GM23248 (cell line): ENCODE measurements at regions not wholly inside any gene's neighbourhood (a gene's known extent, or its start where the extent isn't known, plus 50 kb on each side); places are given as distances from the start of the nearest gene placed in this dataset.

Experiments used
- EZH2 ChIP-seq: fragments of 200-600 bp; sonication (generic); IDR thresholded peaks from 2 replicates; pipeline ENCODE4 v1.6.1; 2018; ENCODE audit warnings: antibody characterized with exemption, mild to moderate bottlenecking; ENCODE audit not compliant: insufficient read depth, poor library complexity, severe bottlenecking
- EZH2phosphoT487 ChIP-seq: fragments of 200-600 bp; sonication (generic); IDR thresholded peaks from 2 replicates; pipeline ENCODE4 v1.6.1; 2018; ENCODE audit warnings: antibody characterized with exemption, moderate library complexity, mild to moderate bottlenecking, low read depth; ENCODE audit not compliant: insufficient read depth

- TF ChIP-seq EZH2 (no peak), EZH2phosphoT487 (no peak)
Measured at GRCh38 chr2:191545361-191545760, 132.6 kb upstream of the NABP1 start.
